Fibroblast of skin of left quadriceps (primary cell): ENCODE measurements at regions not wholly inside any gene's neighbourhood (a gene's known extent, or its start where the extent isn't known, plus 50 kb on each side); places are given as distances from the start of the nearest gene placed in this dataset.
"Not testable (repeated sequence)": the region's sequence is repeated elsewhere in the genome, so short reads cannot be mapped to it uniquely, and the experiment has no call there.

Experiments
- DNase-seq, 2 experiments: peaks; one replicate each; pipeline ENCODE4 v3.0.0-alpha.2; 2013; ENCODE audit warnings: low read depth in 2 of 2

- no peak for DNase-seq
Observed at GRCh38 chr4:3865986-3866812, 100.0 kb downstream of the ADRA2C start.

DNA sequence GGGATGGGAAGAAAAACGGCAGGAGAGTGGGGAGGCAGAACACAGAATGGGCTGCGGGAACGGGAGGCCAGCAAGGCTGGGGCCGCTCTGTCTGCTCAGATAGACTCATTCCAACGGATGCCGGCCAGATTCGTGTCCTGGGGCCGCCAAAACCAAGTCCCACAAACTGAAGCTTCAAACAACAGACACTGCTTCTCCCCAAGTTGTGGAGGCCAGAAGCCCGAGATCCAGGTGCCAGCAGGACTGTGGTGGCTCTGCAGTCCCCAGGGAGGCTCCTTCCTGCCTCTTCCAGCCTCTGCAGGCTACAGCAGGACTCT lies 100.6 kb downstream of the ADRA2C start:
- no peak for DNase-seq

DNA sequence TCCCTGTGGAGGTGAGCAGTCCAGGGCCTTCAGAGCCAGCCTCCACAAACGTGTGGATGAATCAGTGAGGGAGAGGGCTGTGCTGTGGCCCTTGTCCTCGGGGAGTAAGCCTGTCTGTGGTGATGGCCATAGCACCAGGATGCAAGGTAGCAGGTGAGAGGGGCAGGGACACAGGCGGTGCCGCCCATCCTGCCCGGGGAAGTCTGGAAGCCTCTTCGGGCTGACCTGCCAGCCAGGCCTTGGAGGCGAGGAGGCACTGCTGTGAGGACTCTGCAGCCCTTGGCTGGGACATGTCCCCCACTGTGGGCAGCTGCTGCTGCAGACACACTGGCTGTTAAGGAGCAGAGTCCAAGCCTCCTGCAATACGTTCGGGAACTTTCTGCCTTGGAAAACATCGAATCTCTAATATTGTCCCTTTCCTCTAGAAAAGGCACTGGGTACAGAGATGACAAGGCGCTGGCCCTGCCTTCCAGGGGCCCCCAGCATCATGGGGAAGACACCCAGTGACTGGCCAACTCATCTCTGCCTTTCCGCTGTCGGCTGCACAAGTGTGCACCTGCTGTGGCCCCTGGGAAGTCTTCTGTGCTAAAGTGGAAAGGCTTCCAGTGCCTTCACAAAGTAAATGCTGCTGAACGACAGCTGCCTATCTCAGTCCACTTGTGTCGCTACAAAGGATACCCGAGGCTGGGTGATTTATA lies 101.4 kb downstream of the ADRA2C start:
- DNase-seq = no peak

- no peak for DNase-seq
Observed at GRCh38 chr4:3868211-3869173, 102.3 kb downstream of the ADRA2C start.

GRCh38 chr4:3869174-3869572 lies 103.0 kb downstream of the ADRA2C start:
- DNase-seq = no peak

DNA sequence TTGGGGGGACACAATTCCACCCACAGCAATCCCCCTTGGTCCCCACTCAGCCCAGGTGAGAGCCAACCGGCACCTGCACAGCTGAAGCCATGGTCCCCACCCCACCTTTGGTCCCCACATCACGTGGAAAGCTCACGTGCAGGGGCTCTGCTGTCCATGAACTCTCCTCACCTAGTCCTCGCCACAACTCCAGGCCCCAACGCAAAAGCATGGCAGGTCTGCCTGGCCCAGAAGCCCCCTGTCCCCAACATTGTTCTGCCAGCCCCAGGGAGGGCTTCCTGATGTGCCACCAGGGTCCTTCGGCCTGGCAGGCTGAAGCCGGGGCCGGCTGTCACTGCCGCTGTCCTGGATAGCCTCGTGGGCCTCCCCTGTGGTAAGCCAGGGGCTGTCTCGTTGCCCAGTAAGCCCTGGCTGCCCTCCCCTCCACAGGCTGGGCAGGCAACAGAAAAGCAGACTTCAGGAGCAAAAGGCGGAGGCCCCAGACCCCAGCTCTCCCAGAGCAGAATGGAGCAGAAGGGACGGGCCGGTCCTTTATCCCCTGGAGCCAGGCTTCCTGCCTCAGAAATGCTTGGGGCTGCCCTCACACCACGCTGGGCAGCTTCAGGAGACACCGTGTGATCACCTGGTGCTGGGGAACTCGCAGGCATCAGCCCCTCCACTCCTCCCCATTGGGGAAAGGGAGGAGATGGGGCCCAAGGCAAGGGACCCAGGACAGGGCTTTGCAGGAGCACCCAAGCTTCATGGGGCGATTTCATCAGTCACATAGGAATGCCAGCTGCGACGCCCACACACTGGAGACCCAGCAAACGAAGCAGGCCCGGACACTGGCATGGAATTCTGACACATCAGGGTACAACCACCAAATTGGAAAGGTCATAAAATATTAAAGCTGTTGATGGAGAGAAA lies 103.7 kb downstream of the ADRA2C start:
- no peak for DNase-seq

GRCh38 chr4:3870567-3870962 lies 104.4 kb downstream of the ADRA2C start:
- no peak for DNase-seq

GRCh38 chr4:3871181-3871852 lies 105.1 kb downstream of the ADRA2C start:
- no peak for DNase-seq

GRCh38 chr4:3871881-3872833 lies 106.0 kb downstream of the ADRA2C start:
- DNase-seq = no peak

DNA sequence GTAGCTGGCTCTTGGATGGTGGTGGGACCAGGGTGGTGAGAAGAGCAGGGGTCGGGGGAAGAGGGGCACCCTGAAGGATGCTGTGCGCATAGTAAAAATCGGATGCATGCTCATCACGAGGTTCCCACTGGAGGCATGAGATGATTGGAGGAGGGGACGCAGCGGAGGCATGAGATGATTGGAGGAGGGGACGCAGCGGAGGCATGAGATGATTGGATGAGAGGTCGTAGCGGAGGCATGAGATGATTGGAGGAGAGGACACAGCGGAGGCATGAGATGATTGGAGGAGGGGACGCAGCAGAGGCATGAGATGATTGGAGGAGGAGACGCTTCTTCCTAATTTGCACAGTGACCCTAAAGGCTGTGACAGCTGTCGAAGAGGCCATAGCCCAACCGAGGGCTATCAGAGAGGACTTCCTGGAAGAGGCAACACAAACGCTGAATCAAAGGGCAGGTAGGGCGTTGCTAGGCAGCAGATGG lies 106.7 kb downstream of the ADRA2C start:
- no peak for DNase-seq

GRCh38 chr4:3873408-3874027 lies 107.3 kb downstream of the ADRA2C start:
- DNase-seq = no peak

DNA sequence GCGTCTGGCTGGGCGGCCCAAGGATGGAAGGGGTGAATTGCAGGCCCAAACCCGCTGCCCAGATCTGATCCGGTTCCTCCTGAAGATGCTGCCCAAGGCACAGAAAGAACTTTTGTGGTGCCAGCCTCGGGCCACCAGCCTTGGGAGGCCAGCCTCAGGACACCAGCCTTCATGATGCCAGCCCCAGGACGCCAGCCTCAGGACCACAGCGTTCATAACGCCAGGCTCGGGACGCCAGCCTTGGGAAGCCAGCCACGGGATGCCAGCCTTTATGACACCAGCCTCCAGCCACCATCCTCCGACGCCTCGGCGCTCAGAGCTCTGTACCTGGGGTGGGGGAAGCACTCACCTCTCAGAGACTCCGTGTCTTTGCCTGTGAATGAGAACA lies 107.8 kb downstream of the ADRA2C start:
- DNase-seq = no peak

GRCh38 chr4:3874525-3875110 lies 108.4 kb downstream of the ADRA2C start:
- DNase-seq = no peak

GRCh38 chr4:3875466-3875865 lies 109.3 kb downstream of the ADRA2C start:
- no peak for DNase-seq

GRCh38 chr4:3876057-3876845 lies 110.1 kb downstream of the ADRA2C start:
- DNase-seq = not testable (repeated sequence)

DNA sequence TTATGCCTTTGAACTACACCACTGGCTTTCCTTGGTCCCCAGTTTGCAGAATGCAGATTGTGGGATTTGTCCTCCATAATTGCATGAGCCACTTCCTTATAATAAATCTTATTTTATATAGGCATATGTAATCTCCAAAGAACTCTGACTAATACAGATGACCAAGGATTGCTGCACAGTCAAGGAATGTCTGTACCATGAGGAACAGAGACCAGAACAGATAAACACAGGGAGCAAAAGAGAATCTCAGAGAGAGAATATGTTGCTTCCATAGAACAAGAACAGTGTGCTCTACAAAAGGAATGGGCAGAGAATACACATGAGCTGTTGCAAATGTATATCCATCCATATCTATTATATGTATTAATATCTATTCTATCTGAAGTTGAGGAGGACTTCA lies 111.1 kb downstream of the ADRA2C start:
- no peak for DNase-seq

- DNase-seq = no peak
Observed at GRCh38 chr4:3877868-3878267, 111.7 kb downstream of the ADRA2C start.

DNA sequence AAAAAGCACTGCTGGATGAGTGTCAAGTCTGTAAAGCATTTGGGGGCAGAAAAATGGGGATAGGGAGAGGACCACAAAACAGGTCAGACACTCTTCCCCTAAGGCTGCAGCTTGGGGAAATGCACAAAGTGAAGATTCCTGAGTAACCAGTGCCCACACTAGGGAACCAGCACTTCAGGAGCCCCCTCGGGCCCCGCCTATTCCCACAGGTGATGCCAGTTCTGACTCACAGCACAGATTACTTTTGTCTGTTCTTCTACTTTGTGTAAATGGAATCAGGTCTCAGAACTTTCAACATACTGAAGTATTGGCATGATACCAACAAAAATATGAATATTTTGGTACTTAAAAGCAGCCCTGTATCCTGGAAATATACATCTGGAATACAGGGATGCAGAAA lies 112.5 kb downstream of the ADRA2C start:
- DNase-seq = no peak
